IPS-NIHi7 (cell line): ENCODE measurements at regions not wholly inside any gene's neighbourhood (a gene's known extent, or its start where the extent isn't known, plus 50 kb on each side); places are given as distances from the start of the nearest gene placed in this dataset.

Source experiments
- DNase-seq: peaks from one replicate; pipeline ENCODE4 v3.0.0; 2012; ENCODE audit warnings: mixed read lengths; ENCODE audit errors: extremely low spot score

- DNase-seq, result peak; percentile 16
Observed at GRCh38 chr11:11756718-11757117, 85.1 kb upstream of the USP47 start.

- no peak for DNase-seq
Observed at GRCh38 chr11:11755871-11756270, 85.9 kb upstream of the USP47 start.

GRCh38 chr11:11752679-11753078 lies 89.1 kb upstream of the USP47 start:
- DNase-seq, result no peak

- DNase-seq, result no peak
Observed at GRCh38 chr11:11750017-11750878, 91.5 kb upstream of the USP47 start.

GRCh38 chr11:11748706-11749365 lies 92.9 kb upstream of the USP47 start:
- DNase-seq, result no peak

GRCh38 chr11:11747570-11747969 lies 94.2 kb upstream of the USP47 start:
- no peak for DNase-seq

- DNase-seq, result no peak
Observed at GRCh38 chr11:11746449-11746848, 95.3 kb upstream of the USP47 start.

GRCh38 chr11:11743216-11743615 lies 98.6 kb upstream of the USP47 start:
- no peak for DNase-seq

- DNase-seq, result no peak
Observed at GRCh38 chr11:11742486-11742885, 99.3 kb upstream of the USP47 start.

GRCh38 chr11:11740836-11741235 lies 100.9 kb upstream of the USP47 start:
- no peak for DNase-seq

GRCh38 chr11:11740073-11740702 lies 101.6 kb upstream of the USP47 start:
- DNase-seq, result no peak

GRCh38 chr11:11738370-11738769 lies 103.4 kb upstream of the USP47 start:
- DNase-seq, result no peak

GRCh38 chr11:11735586-11735985 lies 106.2 kb upstream of the USP47 start:
- peak; percentile 50 for DNase-seq

- no peak for DNase-seq
Observed at GRCh38 chr11:11733246-11733747, 108.5 kb upstream of the USP47 start.

- DNase-seq, result no peak
Observed at GRCh38 chr11:11732116-11732515, 109.7 kb upstream of the USP47 start.

GRCh38 chr11:11731311-11732083 lies 109.7 kb upstream of the GALNT18 start:
- no peak for DNase-seq

GRCh38 chr11:11728386-11728785 lies 106.6 kb upstream of the GALNT18 start:
- no peak for DNase-seq

GRCh38 chr11:11725438-11725837 lies 103.6 kb upstream of the GALNT18 start:
- no peak for DNase-seq

- DNase-seq, result no peak
Observed at GRCh38 chr11:11724994-11725393, 103.2 kb upstream of the GALNT18 start.

- no peak for DNase-seq
Observed at GRCh38 chr11:11722861-11723260, 101.1 kb upstream of the GALNT18 start.

GRCh38 chr11:11722246-11722645 lies 100.4 kb upstream of the GALNT18 start:
- DNase-seq, result no peak

GRCh38 chr11:11718511-11718910 lies 96.7 kb upstream of the GALNT18 start:
- DNase-seq, result no peak
